ENCODE measurements at regions not wholly inside any gene's neighbourhood (a gene's known extent, or its start where the extent isn't known, plus 50 kb on each side); places are given as distances from the start of the nearest gene placed in this dataset.
"Not testable (repeated sequence)": the region's sequence is repeated elsewhere in the genome, so short reads cannot be mapped to it uniquely, and the experiment has no call there.

DNA sequence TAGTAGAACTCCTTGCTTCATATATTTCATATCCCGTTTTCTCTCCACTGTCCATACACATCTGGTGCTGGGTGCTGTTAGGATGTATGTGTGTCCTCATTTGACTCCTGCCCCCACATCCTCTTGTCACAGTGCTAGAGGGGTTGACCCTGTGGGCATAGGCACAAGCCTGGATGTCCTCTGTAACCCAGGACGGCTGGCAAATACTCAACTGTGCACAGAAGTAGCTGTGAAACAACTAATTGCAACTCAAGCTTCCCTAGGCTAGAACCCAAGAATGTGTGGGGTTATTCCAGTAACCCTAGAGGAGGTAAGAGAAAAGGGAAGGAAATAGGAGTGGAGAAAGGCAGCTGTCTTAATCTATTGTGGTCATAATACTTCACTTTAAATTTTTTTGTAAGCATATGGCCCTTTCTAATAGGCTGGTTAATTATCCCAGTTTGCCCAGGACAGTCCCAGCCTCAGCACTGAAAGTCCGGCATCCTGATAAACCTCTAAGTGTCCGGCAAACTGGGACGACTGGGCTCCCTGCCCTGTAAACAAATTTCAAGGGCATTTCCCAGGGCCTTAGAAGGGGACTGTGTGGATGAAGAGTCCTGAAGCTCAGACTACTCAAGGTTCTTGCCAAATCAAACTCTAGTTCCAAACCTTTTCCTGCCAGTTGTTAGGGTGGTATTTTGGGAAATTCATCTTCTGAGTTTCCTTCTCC, 283.2 kb upstream of the CELF2 start:
- Mint-ChIP-seq H3K9me3 (ENCODE audit: low read depth) (no peaks in the 10 kb centered on the region), H3K27me3 (peaks cover 2% of the 10 kb centered on the region), H3K4me3 (no peak overlapping the region), H3K4me1 (no peaks in the 10 kb centered on the region), H3K27ac (no peak overlapping the region), H3K36me3 (ENCODE audit: low read depth) (no peaks in the 10 kb centered on the region)
- ATAC-seq (no peak), DNase-seq (no peak)
- intact Hi-C loops (cut with DNase I, micrococcal nuclease), result no loop called here
- ChIA-PET CTCF (interaction anchor here (0.5 kb wide), 1 partner anchor 576 kb away, joined by 3 read pairs; no protein-coding TSS in a partner anchor), POLR2A (no interaction called here)

DNA sequence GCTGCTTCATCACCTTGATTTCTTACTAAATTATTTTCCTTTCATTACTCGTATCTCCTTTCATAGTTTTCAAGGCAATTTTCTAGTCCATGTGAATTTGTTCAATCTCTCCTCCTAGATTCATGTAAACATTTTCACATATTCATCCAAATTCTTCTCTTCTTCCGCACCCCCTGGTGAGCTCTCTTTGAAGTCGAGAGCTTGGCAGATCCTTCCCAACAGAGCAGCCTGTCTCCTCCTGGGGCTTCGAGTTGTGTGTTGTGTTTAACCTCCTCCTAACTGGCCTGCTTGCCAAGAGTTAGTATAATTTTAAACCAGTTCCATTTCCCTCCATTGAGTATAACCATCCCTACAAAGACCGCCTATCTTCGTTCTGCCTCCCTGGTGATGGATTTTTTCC, 272.4 kb upstream of the CELF2 start:
- ATAC-seq (no peak), DNase-seq (no peak)
- Mint-ChIP-seq H3K27ac (no peak overlapping the region), H3K4me3 (no peak overlapping the region), H3K36me3 (ENCODE audit: low read depth) (no peaks in the 10 kb centered on the region), H3K4me1 (no peaks in the 10 kb centered on the region), H3K27me3 (peaks cover 8% of the 10 kb centered on the region), H3K9me3 (ENCODE audit: low read depth) (peaks cover 7% of the 10 kb centered on the region)
- POLR2A ChIA-PET, result no interaction called here
- intact Hi-C loops (cut with DNase I, micrococcal nuclease), result no loop called here
- CTCF ChIA-PET, result no interaction called here

DNA sequence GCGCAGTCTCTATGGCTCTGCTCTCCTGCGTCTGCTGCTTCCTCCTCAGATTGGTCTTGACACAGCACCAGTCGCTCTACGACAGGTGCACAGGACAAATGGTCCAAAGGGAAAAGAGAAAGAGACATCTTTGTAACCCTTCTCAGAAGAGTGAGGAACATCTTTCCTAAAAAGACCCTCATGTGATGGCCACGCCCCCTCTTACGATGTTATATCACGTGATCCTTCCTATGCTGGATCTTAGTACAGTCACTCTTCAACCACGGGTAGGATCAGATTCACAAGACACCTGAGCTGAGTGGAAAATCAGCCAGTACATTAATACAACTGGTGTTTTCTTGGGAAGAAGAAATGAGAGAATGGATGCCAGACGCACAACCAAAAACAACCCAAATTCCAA, 262.2 kb upstream of the CELF2 start:
- Mint-ChIP-seq H3K4me1 (no peaks in the 10 kb centered on the region), H3K36me3 (ENCODE audit: low read depth) (no peaks in the 10 kb centered on the region), H3K27me3 (no peaks in the 10 kb centered on the region), H3K4me3 (no peak overlapping the region), H3K27ac (no peak overlapping the region), H3K9me3 (ENCODE audit: low read depth) (no peaks in the 10 kb centered on the region)
- CTCF ChIA-PET, result no interaction called here
- POLR2A ChIA-PET, result no interaction called here
- DNase-seq, result no peak
- intact Hi-C loops (cut with DNase I, micrococcal nuclease), result no loop called here
- no peak for ATAC-seq

DNA sequence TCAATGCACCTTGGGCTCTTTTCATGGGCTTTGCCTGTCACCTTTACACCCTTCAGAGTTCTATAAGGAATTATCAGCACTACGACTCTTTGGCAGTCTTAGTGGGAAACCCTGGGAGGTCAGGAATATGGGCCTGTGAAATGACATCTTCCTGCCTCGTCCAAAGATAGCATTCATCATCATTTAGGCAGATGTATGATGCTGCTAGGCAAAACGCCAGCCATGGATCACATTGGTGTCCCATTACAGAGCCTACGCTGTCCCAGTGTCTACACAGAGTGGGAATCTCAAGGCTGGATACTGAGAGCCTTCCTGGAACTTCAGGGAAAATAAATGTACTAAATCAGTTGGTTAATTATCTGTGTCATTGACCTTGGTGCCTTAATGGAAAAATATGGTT, 259.4 kb upstream of the CELF2 start:
- no peak overlapping the region for H3K4me3 Mint-ChIP-seq
- intact Hi-C loops (cut with DNase I, micrococcal nuclease), result no loop called here

DNA sequence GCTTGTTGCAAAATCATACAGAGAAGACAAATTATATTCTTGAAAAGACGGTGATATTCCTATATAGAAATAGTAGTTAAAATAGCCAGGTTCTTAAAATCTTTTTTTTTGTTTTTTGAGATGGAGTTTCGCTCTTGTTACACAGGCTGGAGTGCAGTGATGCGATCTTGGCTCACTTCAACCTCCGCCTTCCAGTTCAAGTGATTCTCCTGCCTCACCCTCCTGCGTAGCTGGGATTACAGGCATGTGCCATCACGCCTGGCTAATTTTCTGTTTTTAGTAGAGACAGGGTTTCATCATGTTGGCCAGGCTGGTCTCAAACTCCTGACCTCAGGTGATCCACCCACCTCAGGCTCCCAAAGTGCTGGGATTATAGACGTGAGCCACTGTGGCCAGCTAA, 257.9 kb upstream of the CELF2 start:
- H3K4me1 Mint-ChIP-seq; H3K9me3 Mint-ChIP-seq (ENCODE audit: low read depth); POLR2A ChIA-PET; H3K27me3 Mint-ChIP-seq; ATAC-seq; H3K27ac Mint-ChIP-seq; DNase-seq; H3K4me3 Mint-ChIP-seq; H3K36me3 Mint-ChIP-seq (ENCODE audit: low read depth); intact Hi-C loops (cut with DNase I, micrococcal nuclease); CTCF ChIA-PET: not testable (repeated sequence)

More for the DNA sequence above, 259.4 kb upstream of the CELF2 start:
- ChIA-PET POLR2A (interaction anchor here (0.6 kb wide), 1 partner anchor 266 kb away, joined by 3 read pairs; no protein-coding TSS in a partner anchor), CTCF (interaction anchor here (0.6 kb wide), 1 partner anchor 970 kb away, joined by 3 read pairs; no protein-coding TSS in a partner anchor)
- H3K9me3 Mint-ChIP-seq (ENCODE audit: low read depth), result no peaks in the 10 kb centered on the region
- no peaks in the 10 kb centered on the region for H3K36me3 Mint-ChIP-seq (ENCODE audit: low read depth)
- DNase-seq, result no peak
- H3K4me1 Mint-ChIP-seq, result no peaks in the 10 kb centered on the region
- ATAC-seq, result no peak
- H3K27ac Mint-ChIP-seq, result no peak overlapping the region
- H3K27me3 Mint-ChIP-seq, result peaks cover 2% of the 10 kb centered on the region

DNA sequence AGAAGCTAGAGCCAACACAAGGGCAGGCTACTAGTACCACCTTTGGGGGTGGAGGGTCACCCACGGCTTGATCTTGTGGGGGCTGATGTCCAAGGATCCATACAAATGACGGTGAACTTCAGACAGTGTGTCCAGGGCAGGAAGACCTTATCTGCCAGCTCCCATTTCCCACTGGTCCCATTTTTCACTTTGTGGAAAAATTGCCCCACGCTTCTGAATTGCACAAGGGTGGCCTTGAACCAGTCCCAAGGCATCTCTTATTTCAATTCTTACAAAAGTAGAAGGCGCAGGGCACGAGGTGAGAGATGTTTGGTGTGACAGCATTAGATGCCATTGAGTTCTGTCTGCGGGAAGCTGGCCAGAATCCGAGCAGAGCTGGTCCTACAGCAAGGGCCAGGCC, 252.7 kb upstream of the CELF2 start:
- Mint-ChIP-seq H3K36me3 (ENCODE audit: low read depth) (no peaks in the 10 kb centered on the region), H3K27me3 (peaks cover 7% of the 10 kb centered on the region), H3K27ac (no peak overlapping the region)

DNA sequence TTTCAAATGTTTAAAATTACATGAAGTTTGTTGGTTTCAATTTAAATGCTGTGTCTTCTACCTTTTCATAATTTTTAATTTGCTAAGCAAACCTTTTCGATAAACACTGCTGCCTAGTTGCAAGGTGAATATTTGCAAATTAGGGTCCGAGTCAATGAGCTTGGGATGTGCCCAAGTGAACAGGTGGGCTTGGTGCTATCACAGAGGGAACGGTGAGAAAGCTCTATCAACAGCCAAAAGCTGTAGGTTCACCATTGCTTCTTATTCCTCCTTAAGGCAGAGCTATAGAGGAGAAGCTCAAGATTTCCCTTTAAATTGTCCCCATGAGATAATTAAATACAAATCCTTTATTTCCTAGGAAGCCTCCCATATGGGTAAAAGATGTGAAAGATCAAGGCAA, 245.3 kb upstream of the CELF2 start:
- ChIA-PET POLR2A (no interaction called here), CTCF (interaction anchor here (0.7 kb wide), 2 partner anchors 84 to 1441 kb away, joined by 3 read pairs; no protein-coding TSS in a partner anchor)
- no peak overlapping the region for H3K4me3 Mint-ChIP-seq
- no peaks in the 10 kb centered on the region for H3K4me1 Mint-ChIP-seq
- no peaks in the 10 kb centered on the region for H3K36me3 Mint-ChIP-seq (ENCODE audit: low read depth)
- H3K9me3 Mint-ChIP-seq (ENCODE audit: low read depth), result no peaks in the 10 kb centered on the region
- ATAC-seq, result no peak
- intact Hi-C loops (cut with DNase I, micrococcal nuclease), result no loop called here
- H3K27ac Mint-ChIP-seq, result no peak overlapping the region
- no peak for DNase-seq
- no peaks in the 10 kb centered on the region for H3K27me3 Mint-ChIP-seq

More for the DNA sequence above, 252.7 kb upstream of the CELF2 start:
- DNase-seq, result no peak
- ChIA-PET POLR2A (no interaction called here), CTCF (no interaction called here)
- Mint-ChIP-seq H3K4me1 (no peaks in the 10 kb centered on the region), H3K4me3 (no peak overlapping the region), H3K9me3 (ENCODE audit: low read depth) (no peaks in the 10 kb centered on the region)
- ATAC-seq, result no peak
- intact Hi-C loops (cut with DNase I, micrococcal nuclease), result no loop called here

DNA sequence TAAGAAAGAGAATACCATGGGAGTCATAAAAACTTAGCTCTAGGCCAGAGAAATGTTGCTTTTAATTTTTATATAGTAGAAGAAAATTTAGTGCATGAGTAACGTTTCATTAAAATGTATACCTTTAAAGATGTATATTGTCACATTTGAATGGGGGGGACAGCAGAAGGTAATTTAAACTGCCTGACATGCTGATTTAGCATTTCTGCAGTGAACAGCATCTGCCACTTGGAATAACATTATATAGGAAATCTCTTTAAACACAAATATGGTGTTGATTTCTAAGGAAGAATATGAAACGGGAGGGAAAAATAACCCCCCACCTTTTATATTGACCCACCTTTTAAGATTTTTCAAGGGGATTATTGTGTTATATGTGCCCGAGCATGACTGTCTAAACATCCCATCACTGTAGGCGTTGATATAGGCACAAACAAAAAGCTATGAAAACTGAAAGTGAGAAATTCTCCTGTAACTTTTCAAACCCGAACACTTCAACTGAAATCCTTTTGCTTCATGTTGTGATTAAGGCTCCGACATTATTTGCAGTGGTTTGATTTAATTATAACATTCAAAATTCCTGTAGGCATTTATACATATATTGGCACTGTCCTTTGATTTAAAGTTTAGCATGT, 244.7 kb upstream of the CELF2 start:
- CTCF ChIA-PET, result interaction anchor here (0.6 kb wide), 1 partner anchor 1490 kb away, joined by 3 read pairs; no protein-coding TSS in a partner anchor
- POLR2A ChIA-PET, result no interaction called here
- Mint-ChIP-seq H3K9me3 (ENCODE audit: low read depth) (no peaks in the 10 kb centered on the region), H3K4me3 (no peak overlapping the region), H3K27me3 (no peaks in the 10 kb centered on the region), H3K27ac (no peak overlapping the region), H3K36me3 (ENCODE audit: low read depth) (no peaks in the 10 kb centered on the region), H3K4me1 (no peaks in the 10 kb centered on the region)
- DNase-seq (no peak), ATAC-seq (no peak)
- intact Hi-C loops (cut with DNase I, micrococcal nuclease), result no loop called here

DNA sequence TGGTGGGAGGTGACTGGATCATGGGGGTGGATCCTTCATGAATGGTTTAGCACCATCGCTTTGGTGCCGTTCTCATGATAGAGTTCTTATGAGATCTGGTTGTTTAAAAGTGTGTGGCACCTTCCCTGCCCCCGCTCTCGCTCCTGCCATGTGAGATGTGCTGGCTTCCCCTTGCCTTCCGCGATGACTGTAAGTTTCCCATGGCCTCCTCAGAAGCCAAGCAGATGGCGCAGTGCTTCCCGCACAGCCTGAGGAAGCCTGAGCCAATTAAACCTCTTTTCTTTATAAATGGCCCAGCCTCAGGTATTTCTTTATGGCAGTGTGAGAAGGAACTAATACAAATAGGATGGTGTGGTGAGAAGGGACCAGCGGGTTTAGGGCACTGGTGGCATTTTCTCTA, 243.3 kb upstream of the CELF2 start:
- no peak for DNase-seq
- intact Hi-C loops (cut with DNase I, micrococcal nuclease), result no loop called here
- ATAC-seq, result no peak
- no peaks in the 10 kb centered on the region for H3K9me3 Mint-ChIP-seq (ENCODE audit: low read depth)
- POLR2A ChIA-PET, result no interaction called here
- H3K27ac Mint-ChIP-seq, result no peak overlapping the region
- H3K36me3 Mint-ChIP-seq (ENCODE audit: low read depth), result no peaks in the 10 kb centered on the region
- CTCF ChIA-PET, result no interaction called here
- no peak overlapping the region for H3K4me3 Mint-ChIP-seq
- H3K4me1 Mint-ChIP-seq, result no peaks in the 10 kb centered on the region
- H3K27me3 Mint-ChIP-seq, result no peaks in the 10 kb centered on the region

DNA sequence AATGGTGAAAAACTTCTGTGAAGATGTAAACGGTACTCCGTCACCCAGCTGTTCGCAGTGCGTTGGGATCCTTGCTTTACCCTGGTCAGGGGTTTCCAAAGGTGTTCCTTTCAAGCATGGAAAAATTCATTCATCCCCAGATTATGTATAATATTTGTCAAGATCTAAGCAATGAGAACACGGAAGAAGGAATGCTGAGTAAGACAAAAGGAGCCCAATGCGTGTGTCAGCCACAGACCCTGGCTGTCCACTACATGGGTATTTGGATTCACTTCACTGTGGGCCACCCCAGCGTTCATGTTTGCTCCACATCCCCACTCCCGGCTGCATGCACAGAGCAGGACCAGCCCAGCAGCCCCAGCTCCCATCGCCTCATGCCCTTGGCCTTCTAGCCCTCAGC, 241.3 kb upstream of the CELF2 start:
- ATAC-seq (no peak), DNase-seq (no peak)
- Mint-ChIP-seq H3K36me3 (ENCODE audit: low read depth) (no peaks in the 10 kb centered on the region), H3K9me3 (ENCODE audit: low read depth) (no peaks in the 10 kb centered on the region), H3K4me1 (no peaks in the 10 kb centered on the region), H3K27ac (no peak overlapping the region), H3K4me3 (no peak overlapping the region), H3K27me3 (no peaks in the 10 kb centered on the region)
- ChIA-PET POLR2A (no interaction called here), CTCF (no interaction called here)
- intact Hi-C loops (cut with DNase I, micrococcal nuclease), result no loop called here

DNA sequence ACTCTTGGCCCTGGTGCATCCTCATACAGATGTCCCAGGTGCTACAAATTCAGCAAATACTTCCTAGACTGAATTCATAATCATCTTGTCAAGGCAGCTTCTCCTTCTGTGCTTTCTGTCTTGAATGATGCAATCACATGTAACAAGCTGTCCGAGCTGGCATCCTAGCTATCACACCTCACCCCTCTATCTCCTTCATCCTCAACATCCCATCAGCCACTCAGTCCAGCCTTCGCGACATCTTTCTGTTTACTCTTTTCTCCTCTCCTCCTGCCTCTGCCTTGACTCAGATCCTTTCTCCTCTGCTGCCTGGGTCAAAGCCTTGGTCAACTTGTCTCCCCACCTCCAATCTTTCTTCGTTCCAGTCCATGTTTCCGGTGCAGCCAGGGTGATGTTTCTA, 240.4 kb upstream of the CELF2 start:
- no peaks in the 10 kb centered on the region for H3K4me1 Mint-ChIP-seq
- H3K27me3 Mint-ChIP-seq, result no peaks in the 10 kb centered on the region
- H3K36me3 Mint-ChIP-seq (ENCODE audit: low read depth), result no peaks in the 10 kb centered on the region
- intact Hi-C loops (cut with DNase I, micrococcal nuclease), result no loop called here
- ATAC-seq, result no peak
- no peak overlapping the region for H3K4me3 Mint-ChIP-seq
- CTCF ChIA-PET, result no interaction called here
- peak overlapping the region; percentile 45 for H3K27ac Mint-ChIP-seq
- H3K9me3 Mint-ChIP-seq (ENCODE audit: low read depth), result no peaks in the 10 kb centered on the region
- DNase-seq, result no peak
- POLR2A ChIA-PET, result no interaction called here

DNA sequence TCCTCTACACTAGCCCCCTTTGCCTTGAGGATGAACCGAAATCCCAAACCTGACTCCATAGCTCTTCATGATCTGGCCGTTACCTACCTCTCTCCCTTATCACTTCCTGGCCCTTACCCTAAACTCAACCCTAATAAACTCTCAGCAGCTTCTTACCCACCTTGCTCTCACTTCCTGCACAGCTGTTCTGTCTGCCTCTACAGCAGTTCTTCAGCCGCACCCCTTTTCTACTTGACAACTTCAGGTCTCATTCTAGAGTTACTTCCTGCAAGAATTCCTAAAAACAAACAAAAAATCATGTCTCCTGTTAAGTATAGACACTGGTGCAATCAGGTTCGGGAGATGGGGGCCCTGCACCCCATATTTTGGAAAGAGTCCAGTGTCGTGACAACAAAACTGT, 239.9 kb upstream of the CELF2 start:
- Mint-ChIP-seq H3K4me3 (no peak overlapping the region), H3K9me3 (ENCODE audit: low read depth) (no peaks in the 10 kb centered on the region), H3K36me3 (ENCODE audit: low read depth) (no peaks in the 10 kb centered on the region), H3K4me1 (no peaks in the 10 kb centered on the region), H3K27ac (no peak overlapping the region), H3K27me3 (no peaks in the 10 kb centered on the region)
- intact Hi-C loops (cut with DNase I, micrococcal nuclease), result no loop called here
- POLR2A ChIA-PET, result no interaction called here
- ATAC-seq, result no peak
- CTCF ChIA-PET, result no interaction called here
- no peak for DNase-seq
